AG10803 (cell line): ENCODE measurements at regions not wholly inside any gene's neighbourhood (a gene's known extent, or its start where the extent isn't known, plus 50 kb on each side); places are given as distances from the start of the nearest gene placed in this dataset.

Experiments used
- DNase-seq: peaks from one replicate; pipeline ENCODE4 v3.0.0; 2010; ENCODE audit warnings: low read depth
- H3K4me3 ChIP-seq: 2 replicates; pipeline ENCODE4 v1.5.1; 2011; ENCODE audit warnings: mild to moderate bottlenecking, low read length, control low read depth
- TF ChIP-seq, protein P1 (sequence below): conservative IDR thresholded peaks from 2 replicates; pipeline ENCODE4 v1.5.1; 2011; ENCODE audit warnings: mild to moderate bottlenecking, low read length, control low read depth, inconsistent platforms

DNA sequence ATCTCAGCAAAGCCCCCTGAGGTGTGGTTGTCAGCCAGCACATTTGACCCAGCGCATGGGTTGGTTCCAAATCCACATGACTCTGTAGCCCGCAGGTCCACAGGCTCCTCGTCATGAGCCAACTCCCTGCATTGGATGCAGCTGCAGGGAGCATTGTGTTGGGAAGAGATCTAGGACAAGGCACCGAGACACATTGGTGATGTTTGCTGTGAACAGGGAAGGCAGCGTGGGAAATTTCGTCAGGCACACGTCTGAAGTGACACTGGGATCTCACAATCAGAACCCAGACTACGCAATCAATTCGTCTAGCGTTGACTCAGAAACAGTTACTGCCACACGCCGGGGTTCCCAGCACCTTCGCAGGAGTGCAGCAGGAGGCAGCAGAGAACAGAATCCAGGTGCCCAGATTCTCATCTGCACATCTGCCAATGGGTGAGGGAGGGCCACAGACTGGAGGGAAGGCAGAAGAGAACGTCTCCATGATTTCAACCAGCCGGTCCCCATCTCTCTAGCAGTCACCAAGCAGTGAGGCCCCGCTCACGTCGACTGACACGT is 177.0 kb downstream of the TTLL2 start:
- no peak for DNase-seq
- TF ChIP-seq, protein P1, sequence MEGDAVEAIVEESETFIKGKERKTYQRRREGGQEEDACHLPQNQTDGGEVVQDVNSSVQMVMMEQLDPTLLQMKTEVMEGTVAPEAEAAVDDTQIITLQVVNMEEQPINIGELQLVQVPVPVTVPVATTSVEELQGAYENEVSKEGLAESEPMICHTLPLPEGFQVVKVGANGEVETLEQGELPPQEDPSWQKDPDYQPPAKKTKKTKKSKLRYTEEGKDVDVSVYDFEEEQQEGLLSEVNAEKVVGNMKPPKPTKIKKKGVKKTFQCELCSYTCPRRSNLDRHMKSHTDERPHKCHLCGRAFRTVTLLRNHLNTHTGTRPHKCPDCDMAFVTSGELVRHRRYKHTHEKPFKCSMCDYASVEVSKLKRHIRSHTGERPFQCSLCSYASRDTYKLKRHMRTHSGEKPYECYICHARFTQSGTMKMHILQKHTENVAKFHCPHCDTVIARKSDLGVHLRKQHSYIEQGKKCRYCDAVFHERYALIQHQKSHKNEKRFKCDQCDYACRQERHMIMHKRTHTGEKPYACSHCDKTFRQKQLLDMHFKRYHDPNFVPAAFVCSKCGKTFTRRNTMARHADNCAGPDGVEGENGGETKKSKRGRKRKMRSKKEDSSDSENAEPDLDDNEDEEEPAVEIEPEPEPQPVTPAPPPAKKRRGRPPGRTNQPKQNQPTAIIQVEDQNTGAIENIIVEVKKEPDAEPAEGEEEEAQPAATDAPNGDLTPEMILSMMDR = no peak
- no peak overlapping the region for H3K4me3 ChIP-seq

- no peak for DNase-seq
- TF ChIP-seq, protein P1 = no peak
Observed at GRCh38 chr6:167502471-167502870, 177.6 kb downstream of the TTLL2 start.

GRCh38 chr6:167504385-167504961 is 179.6 kb downstream of the TTLL2 start:
- no peak overlapping the region for H3K4me3 ChIP-seq
- no peak for DNase-seq
- TF ChIP-seq, protein P1 = no peak

More at GRCh38 chr6:167502471-167502870, 177.6 kb downstream of the TTLL2 start:
- no peak overlapping the region for H3K4me3 ChIP-seq

DNA sequence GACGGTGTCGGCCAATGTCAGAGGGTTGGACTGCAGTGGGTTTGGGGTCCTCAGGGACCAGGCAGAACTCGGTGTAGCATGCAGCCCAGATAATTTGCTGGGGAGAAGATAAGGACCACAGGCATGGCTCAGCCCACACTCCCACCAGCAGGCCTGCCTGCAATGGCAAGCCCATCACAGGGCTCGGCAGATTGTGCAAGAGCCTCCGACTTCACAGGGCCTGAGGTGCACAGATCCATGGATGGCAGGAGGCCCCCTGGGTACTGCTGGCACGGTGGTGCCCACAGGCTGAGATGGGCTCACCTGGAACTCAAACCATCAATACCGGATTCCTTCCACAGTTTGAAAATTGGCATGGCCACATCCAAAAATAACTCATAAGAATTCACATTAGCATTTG is 180.3 kb downstream of the TTLL2 start:
- H3K4me3 ChIP-seq = no peak overlapping the region
- TF ChIP-seq, protein P1 = no peak
- no peak for DNase-seq

DNA sequence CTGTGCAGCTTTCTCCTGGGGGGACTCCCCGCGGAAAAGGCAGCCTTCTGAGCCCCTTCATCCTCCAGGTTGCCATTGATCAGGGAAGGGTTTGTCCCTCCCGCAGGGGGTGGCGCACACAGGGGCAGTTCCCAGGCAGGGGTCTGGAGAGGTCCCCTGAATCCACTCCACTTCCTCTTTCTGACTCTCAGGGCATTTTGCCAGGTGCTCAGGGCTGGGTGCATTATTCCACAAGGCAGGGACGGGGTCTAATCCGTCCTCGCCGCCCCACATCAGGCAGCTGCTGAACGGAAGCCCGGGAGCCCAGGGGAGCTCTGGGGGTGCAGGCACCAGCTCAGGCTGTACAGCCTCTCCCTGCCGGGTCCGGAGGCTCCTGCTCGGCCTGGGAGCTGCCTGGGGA is 180.9 kb downstream of the TTLL2 start:
- TF ChIP-seq, protein P1 = no peak
- no peak overlapping the region for H3K4me3 ChIP-seq
- DNase-seq = no peak

- no peak overlapping the region for H3K4me3 ChIP-seq
- no peak for DNase-seq
- TF ChIP-seq, protein P1 = no peak
Observed at GRCh38 chr6:167506443-167507301, 181.8 kb downstream of the TTLL2 start.
